SK-N-SH (cell line): ENCODE measurements at regions not wholly inside any gene's neighbourhood (a gene's known extent, or its start where the extent isn't known, plus 50 kb on each side); places are given as distances from the start of the nearest gene placed in this dataset.

ENCODE experiments used
- CTCF ChIA-PET: fragments of 300-600, 350-600 bp; formaldehyde crosslinking; extraction: SDS; loops from one replicate; lab custom pipeline; 2021; lab: Yijun Ruan, JAX
- POLR2A ChIA-PET: fragments of 350-600 bp; sonication (Branson Sonifier 250); formaldehyde crosslinking; extraction: SDS; loops from one replicate; lab custom pipeline; 2020; ENCODE audit warnings: antibody characterized with exemption, inconsistent platforms; lab: Yijun Ruan, JAX
- DNase-seq: peaks from one replicate; pipeline ENCODE4 v3.0.0; 2012
- H2AFZ ChIP-seq: fragments of 200-600 bp; sonication (generic); 2 replicates; pipeline ENCODE4 v1.8.1; 2016; ENCODE audit warnings: antibody characterized with exemption, mild to moderate bottlenecking, low read depth
- H3F3A ChIP-seq: fragments of 200-600 bp; sonication (generic); replicated peaks from 2 replicates; pipeline ENCODE3; 2016; ENCODE audit warnings: antibody characterized with exemption, mild to moderate bottlenecking; ENCODE audit not compliant: insufficient read depth
- H3K27ac ChIP-seq, 2 experiments: fragments of 200-500 bp in 1 of 2; fragments of 200-600 bp in 1 of 2; sonication (Bioruptor generic) in 1 of 2; sonication (generic), shearing (Covaris generic) in 1 of 2; 2 replicates each; pipeline versions ENCODE4 v1.5.1 to v1.6.1; 2014 to 2016; ENCODE audit warnings: low read depth in 2 of 2, inconsistent platforms in 1 of 2, low read length in 1 of 2, mild to moderate bottlenecking in 1 of 2, mixed read lengths in 1 of 2
- H3K27me3 ChIP-seq: fragments of 200-600 bp; sonication (generic), shearing (Covaris generic); 2 replicates; pipeline ENCODE4 v1.6.1; 2016; ENCODE audit warnings: mixed run types; ENCODE audit not compliant: insufficient read depth
- H3K36me3 ChIP-seq, 2 experiments: fragments of 200-500 bp in 1 of 2; fragments of 200-600 bp in 1 of 2; sonication (Bioruptor generic) in 1 of 2; sonication (generic) in 1 of 2; replicated peaks in 1 of 2; 2 replicates each; pipeline versions ENCODE3 to v1.5.1; 2014 to 2016; ENCODE audit warnings: low read length in 1 of 2, mild to moderate bottlenecking in 1 of 2; ENCODE audit not compliant: insufficient read depth in 2 of 2, control insufficient read depth in 1 of 2
- H3K4me1 ChIP-seq, 2 experiments: fragments of 200-500 bp in 1 of 2; fragments of 200-600 bp in 1 of 2; sonication (Bioruptor generic) in 1 of 2; sonication (generic), shearing (Covaris generic) in 1 of 2; 2 replicates each; pipeline versions ENCODE4 v1.5.1 to v1.6.1; 2014 to 2016; ENCODE audit warnings: low read depth in 1 of 2, low read length in 1 of 2, mixed run types in 1 of 2; ENCODE audit not compliant: insufficient read depth in 2 of 2, control insufficient read depth in 1 of 2
- H3K4me2 ChIP-seq: fragments of 200-600 bp; sonication (generic), shearing (Covaris generic); 2 replicates; pipeline ENCODE4 v1.6.1; 2017; ENCODE audit warnings: mixed run types
- H3K4me3 ChIP-seq, 2 experiments: fragments of 200-500 bp in 1 of 2; fragments of 200-600 bp in 1 of 2; sonication (Bioruptor generic) in 1 of 2; sonication (generic), shearing (Covaris generic) in 1 of 2; 2 replicates each; pipeline versions ENCODE4 v1.5.1 to v1.8.1; 2014 to 2016; ENCODE audit warnings: low read depth in 2 of 2, inconsistent platforms in 1 of 2, low read length in 1 of 2, mild to moderate bottlenecking in 1 of 2, mixed read lengths in 1 of 2, moderate library complexity in 1 of 2
- H3K79me2 ChIP-seq: fragments of 200-600 bp; sonication (generic); 2 replicates; pipeline ENCODE4 v1.8.1; 2017; ENCODE audit warnings: mild to moderate bottlenecking; ENCODE audit not compliant: insufficient read depth
- H3K9ac ChIP-seq: fragments of 200-600 bp; sonication (generic); 2 replicates; pipeline ENCODE4 v1.6.1; 2017; ENCODE audit warnings: mixed run types
- H3K9me2 ChIP-seq: fragments of 200-600 bp; sonication (generic); 2 replicates; pipeline ENCODE4 v1.6.1; 2017; ENCODE audit warnings: mixed run types
- H3K9me3 ChIP-seq: fragments of 200-600 bp; sonication (generic); 2 replicates; pipeline ENCODE4 v1.6.1; 2017; ENCODE audit warnings: mixed run types, mild to moderate bottlenecking, moderate library complexity
- H4K20me1 ChIP-seq: fragments of 200-600 bp; sonication (generic); 2 replicates; pipeline ENCODE4 v1.6.1; 2017; ENCODE audit warnings: mild to moderate bottlenecking, mixed run types; ENCODE audit not compliant: insufficient read depth
- ELF1 ChIP-seq: IDR thresholded peaks from 2 replicates; pipeline ENCODE4 v1.4.0; 2012
- GATA2 ChIP-seq: sonication (generic); formaldehyde crosslinking; IDR thresholded peaks from 2 replicates; pipeline ENCODE4 v1.5.0; 2020; ENCODE audit warnings: mild to moderate bottlenecking, missing genetic modification reagents
- IRF3 ChIP-seq: fragments of 150-350 bp; IDR thresholded peaks from 2 replicates; pipeline ENCODE4 v1.6.1; 2016; ENCODE audit warnings: mild to moderate bottlenecking, low read depth, low read length
- MAX ChIP-seq: IDR thresholded peaks from 2 replicates; pipeline ENCODE4 v1.4.0; 2012; ENCODE audit warnings: low read depth
- MEF2A ChIP-seq: IDR thresholded peaks from 2 replicates; pipeline ENCODE4 v1.4.0; 2012; ENCODE audit warnings: low read depth, borderline replicate concordance
- NRF1 ChIP-seq: IDR thresholded peaks from 2 replicates; pipeline ENCODE4 v1.6.1; 2012; ENCODE audit warnings: low read depth, mild to moderate bottlenecking, low read length
- PBX3 ChIP-seq: IDR thresholded peaks from 2 replicates; pipeline ENCODE4; 2012
- REST ChIP-seq: IDR thresholded peaks from 2 replicates; pipeline ENCODE4 v1.6.1; 2012; ENCODE audit warnings: mild to moderate bottlenecking, low read depth, low read length, moderate library complexity
- SIN3A ChIP-seq: IDR thresholded peaks from 2 replicates; pipeline ENCODE4 v1.6.1; 2012; ENCODE audit warnings: low read depth, mild to moderate bottlenecking, low read length, moderate library complexity, borderline replicate concordance
- SMC3 ChIP-seq: IDR thresholded peaks from 2 replicates; pipeline ENCODE4 v1.6.1; 2012; ENCODE audit warnings: low read depth, low read length, improper control_type of control experiment
- TAF1 ChIP-seq: IDR thresholded peaks from 2 replicates; pipeline ENCODE4 v1.6.1; 2012; ENCODE audit warnings: low read depth, mild to moderate bottlenecking, low read length, moderate library complexity, borderline replicate concordance
- TCF12 ChIP-seq: IDR thresholded peaks from 2 replicates; pipeline ENCODE4 v1.4.0; 2012
- USF2 ChIP-seq: fragments of 150-350 bp; IDR thresholded peaks from 2 replicates; pipeline ENCODE4 v1.6.1; 2017; ENCODE audit warnings: antibody characterized with exemption, low read length, low read depth, borderline replicate concordance
- YY1 ChIP-seq: IDR thresholded peaks from 2 replicates; pipeline ENCODE4 v1.4.0; 2012; ENCODE audit warnings: low read depth, mild to moderate bottlenecking
- WGBS: methylation state at CpG from one replicate; pipeline ENCODE4 v1.1.6; 2017; ENCODE audit warnings: low lambda C conversion rate; 5-methylcytosine and 5-hydroxymethylcytosine counted together

- Histone ChIP-seq H3K79me2 (no peaks in the 10 kb centered on the region), H3K4me1 (no peaks in the 10 kb centered on the region), H2AFZ (no peak overlapping the region), H3K9ac (no peak overlapping the region), H3K9me2 (no peaks in the 10 kb centered on the region), H3K4me2 (no peak overlapping the region), H3K4me3 (no peak overlapping the region), H3K27ac (no peak overlapping the region), H3K36me3 (no peaks in the 10 kb centered on the region), H4K20me1 (no peaks in the 10 kb centered on the region), H3K27me3 (no peaks in the 10 kb centered on the region), H3K9me3 (no peaks in the 10 kb centered on the region), H3F3A (no peaks in the 10 kb centered on the region)
- no peak for TF ChIP-seq PBX3
- TF ChIP-seq GATA2 (CRISPR knock-in tag), result no peak
- TF ChIP-seq SMC3, result no peak
- TF ChIP-seq ELF1, result no peak
- TF ChIP-seq SIN3A, result no peak
- no peak for TF ChIP-seq IRF3
- TF ChIP-seq YY1, result no peak
- TF ChIP-seq TCF12, result no peak
- no peak for TF ChIP-seq MAX
- no peak for TF ChIP-seq MEF2A
- no peak for TF ChIP-seq NRF1
- TF ChIP-seq TAF1, result no peak
- no peak for TF ChIP-seq REST
- TF ChIP-seq USF2, result no peak
- WGBS, result 95% methylated on average over 5 of the region's 5 CpGs
- DNase-seq, result no peak
- CTCF ChIA-PET, result interaction anchor here (0.6 to 1.4 kb wide), 3 partner anchors 8 to 80 kb away, joined by 3 to 5 read pairs (median 3); no protein-coding TSS in a partner anchor
- POLR2A ChIA-PET, result no interaction called here
Observed at GRCh38 chr20:50267866-50268219, 77.2 kb downstream of the CEBPB start.
